Thymus (tissue), 11 donors: ENCODE measurements at regions not wholly inside any gene's neighbourhood (a gene's known extent, or its start where the extent isn't known, plus 50 kb on each side); places are given as distances from the start of the nearest gene placed in this dataset.

ENCODE experiments used
- DNase-seq, 9 donors: peaks; one replicate each; pipeline ENCODE4 v3.0.0-alpha.2; 2013; ENCODE audit warnings: low spot score in 9 of 9, low read depth in 6 of 9, missing footprints in 1 of 9
- H3K27ac ChIP-seq, 2 donors: one replicate each; pipeline ENCODE4 v1.5.1; 2013; ENCODE audit warnings: control low read depth in 1 of 2, low read depth in 1 of 2, low read length in 1 of 2, mild to moderate bottlenecking in 1 of 2, moderate library complexity in 1 of 2
- H3K27me3 ChIP-seq, 2 donors: one replicate each; pipeline ENCODE4 v1.5.1; 2013; ENCODE audit warnings: low read length in 1 of 2; ENCODE audit not compliant: control insufficient read depth in 2 of 2, insufficient read depth in 1 of 2
- H3K36me3 ChIP-seq, 2 donors: one replicate each; pipeline ENCODE4 v1.5.1; 2013; ENCODE audit warnings: low read length in 1 of 2, mild to moderate bottlenecking in 1 of 2, moderate library complexity in 1 of 2; ENCODE audit not compliant: control insufficient read depth in 2 of 2, insufficient read depth in 2 of 2
- H3K4me1 ChIP-seq, 2 donors: one replicate each; pipeline ENCODE4 v1.5.1; 2013; ENCODE audit warnings: low read length in 2 of 2; ENCODE audit not compliant: control insufficient read depth in 2 of 2, insufficient read depth in 2 of 2
- H3K4me3 ChIP-seq, 2 donors: one replicate each; pipeline ENCODE4 v1.5.1; 2013; ENCODE audit warnings: low read length in 2 of 2, control low read depth in 1 of 2, mild to moderate bottlenecking in 1 of 2
- H3K9me3 ChIP-seq, 2 donors: one replicate each; pipeline ENCODE4 v1.5.1; 2013; ENCODE audit warnings: low read length in 1 of 2, mild to moderate bottlenecking in 1 of 2; ENCODE audit not compliant: control insufficient read depth in 2 of 2, insufficient read depth in 1 of 2
- WGBS: extraction: QIAGEN DNeasy Blood & Tissue Kit; methylation state at CpG from one replicate; pipeline ENCODE4 v1.1.7; 2013; 5-methylcytosine and 5-hydroxymethylcytosine counted together
- donor health status: healthy.

DNA sequence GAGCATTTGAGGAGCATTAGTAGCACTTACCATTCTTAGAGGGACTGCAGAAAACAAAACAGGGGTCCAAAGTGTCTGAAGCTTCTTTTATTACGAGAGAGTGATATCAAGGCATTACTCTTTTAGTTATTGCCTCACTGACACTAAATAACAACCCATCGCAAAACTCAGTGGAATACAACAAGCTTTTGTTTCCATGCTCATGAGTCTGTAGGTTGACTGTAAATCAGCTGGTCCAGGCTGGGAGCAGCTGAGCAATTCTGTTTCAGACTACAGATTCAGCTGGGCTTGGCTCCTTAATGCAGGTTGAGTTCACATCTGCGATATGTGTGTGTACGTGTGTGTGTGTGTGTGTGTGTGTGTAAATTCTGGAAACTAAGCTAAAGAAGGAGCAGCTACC, 501.8 kb upstream of the PKDCC start:
- no peak overlapping the region for H3K4me3 ChIP-seq
- no peaks in the 10 kb centered on the region for H3K27me3 ChIP-seq
- H3K4me1 ChIP-seq, result no peaks in the 10 kb centered on the region
- no peaks in the 10 kb centered on the region for H3K36me3 ChIP-seq
- no peak for DNase-seq
- 94% methylated on average over 4 of the region's 4 CpGs for WGBS
- H3K27ac ChIP-seq, result no peak overlapping the region
- no peaks in the 10 kb centered on the region for H3K9me3 ChIP-seq

DNA sequence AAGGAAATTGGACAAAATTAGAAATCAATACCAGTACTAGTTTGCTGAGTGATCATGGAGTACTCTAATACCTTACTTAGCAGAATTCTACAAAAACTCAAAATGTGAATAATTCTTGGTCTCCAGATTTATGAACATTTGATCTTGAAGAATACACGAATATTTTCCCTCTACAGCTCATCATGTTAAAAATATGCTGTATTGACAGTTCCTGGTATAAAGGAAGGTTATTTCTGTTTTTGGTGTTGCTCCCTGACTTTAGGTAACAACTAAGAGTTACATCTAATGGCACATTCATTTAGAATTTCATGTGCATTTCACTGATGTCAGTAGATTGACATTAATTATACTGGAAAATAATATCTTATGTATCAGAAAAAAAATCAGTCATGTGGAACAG, 479.2 kb upstream of the PKDCC start:
- no peaks in the 10 kb centered on the region for H3K9me3 ChIP-seq
- H3K27me3 ChIP-seq, result no peaks in the 10 kb centered on the region
- H3K4me3 ChIP-seq, result no peak overlapping the region
- H3K36me3 ChIP-seq, result no peaks in the 10 kb centered on the region
- no peak for DNase-seq
- H3K4me1 ChIP-seq, result no peaks in the 10 kb centered on the region
- WGBS, result 93% methylated on average over 1 of the region's 1 CpG
- H3K27ac ChIP-seq, result no peak overlapping the region

DNA sequence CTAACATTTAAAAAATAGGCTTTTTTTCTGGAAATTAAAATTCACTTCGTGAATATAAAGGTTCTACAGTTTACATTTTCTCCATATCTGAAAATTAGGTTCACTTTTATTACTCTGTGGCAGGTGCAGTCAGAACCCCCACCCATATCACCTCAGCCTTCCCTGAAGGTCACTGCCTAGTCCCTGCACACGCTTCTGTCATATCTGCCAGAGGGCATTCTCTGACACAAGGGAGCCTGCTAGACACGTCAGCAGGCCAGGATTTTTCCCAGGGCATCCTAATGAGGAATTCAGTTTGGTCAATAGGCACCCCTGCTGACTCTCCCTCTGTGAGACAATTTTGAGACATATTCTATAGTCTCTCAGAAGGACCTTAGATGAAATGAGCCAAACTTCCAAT, 475.7 kb upstream of the PKDCC start:
- H3K9me3 ChIP-seq, result no peaks in the 10 kb centered on the region
- H3K36me3 ChIP-seq, result no peaks in the 10 kb centered on the region
- no peaks in the 10 kb centered on the region for H3K4me1 ChIP-seq
- 94% methylated on average over 3 of the region's 3 CpGs for WGBS
- no peak overlapping the region for H3K27ac ChIP-seq
- no peaks in the 10 kb centered on the region for H3K27me3 ChIP-seq
- DNase-seq, result no peak
- H3K4me3 ChIP-seq, result no peak overlapping the region

DNA sequence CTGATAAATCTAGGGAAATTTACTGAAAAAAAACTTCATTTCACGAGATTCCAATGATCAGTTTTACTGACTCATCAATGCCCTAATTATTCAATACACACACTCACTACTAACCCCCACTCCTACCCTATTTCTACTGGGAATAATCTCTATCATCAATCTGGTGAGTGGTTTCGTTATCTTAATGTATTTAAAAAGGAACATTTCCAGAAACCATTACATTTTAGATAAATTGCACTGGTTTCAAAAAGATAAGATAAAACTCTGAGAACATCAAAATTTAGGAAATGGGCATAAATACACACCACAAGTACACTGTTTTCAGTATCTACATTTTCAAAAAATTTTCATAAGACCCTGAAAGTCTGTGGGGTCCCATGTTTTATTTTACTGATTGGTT, 471.4 kb upstream of the PKDCC start:
- no peak for DNase-seq
- H3K27me3 ChIP-seq, result no peaks in the 10 kb centered on the region
- H3K27ac ChIP-seq, result no peak overlapping the region
- no peaks in the 10 kb centered on the region for H3K9me3 ChIP-seq
- H3K4me1 ChIP-seq, result no peaks in the 10 kb centered on the region
- WGBS, result 88% methylated on average over 2 of the region's 2 CpGs
- H3K36me3 ChIP-seq, result no peaks in the 10 kb centered on the region
- H3K4me3 ChIP-seq, result no peak overlapping the region

DNA sequence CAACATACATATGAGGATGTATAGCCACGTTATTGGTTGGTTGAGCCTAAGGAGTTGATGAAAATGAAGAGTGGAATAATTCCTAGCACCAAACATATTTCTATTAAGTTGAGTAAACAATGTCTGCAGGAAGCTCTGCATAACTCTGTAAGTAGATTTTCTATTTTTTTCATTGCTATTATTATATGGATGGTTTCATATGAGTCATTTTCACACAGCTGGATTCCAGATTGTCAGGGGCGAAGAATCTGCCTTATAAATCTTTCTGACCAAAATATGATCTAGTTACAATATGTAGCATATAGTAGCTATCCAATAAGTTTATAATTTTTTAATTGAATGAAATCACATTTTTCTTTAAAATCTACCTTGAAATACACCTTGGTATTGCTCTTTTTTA, 468.0 kb upstream of the PKDCC start:
- H3K4me1 ChIP-seq, result no peaks in the 10 kb centered on the region
- no peak for DNase-seq
- H3K4me3 ChIP-seq, result no peak overlapping the region
- WGBS, result 88% methylated on average over 2 of the region's 2 CpGs
- peaks cover 0 to 5% of the 10 kb centered on the region in 2 donors for H3K9me3 ChIP-seq
- H3K36me3 ChIP-seq, result no peaks in the 10 kb centered on the region
- H3K27me3 ChIP-seq, result no peaks in the 10 kb centered on the region
- H3K27ac ChIP-seq, result no peak overlapping the region

DNA sequence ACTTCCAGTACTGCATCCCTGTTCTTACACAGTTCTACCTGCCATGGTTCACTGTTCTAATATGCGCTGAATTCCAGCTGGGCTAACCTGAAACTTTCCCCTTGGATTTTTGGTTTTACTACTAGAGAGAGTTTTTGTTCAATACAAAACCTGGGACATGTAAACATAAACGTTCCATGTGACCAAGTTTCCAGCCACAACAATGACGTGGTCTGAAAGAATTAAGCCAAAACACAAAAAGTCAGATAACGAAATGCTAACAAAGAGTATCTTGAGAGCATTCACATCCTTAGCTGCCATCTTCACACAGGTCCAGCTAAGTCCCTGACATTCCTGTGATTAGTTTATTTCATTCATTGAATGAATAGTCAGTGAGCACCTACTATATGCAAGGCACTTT, 467.0 kb upstream of the PKDCC start:
- WGBS, result 93% methylated on average over 4 of the region's 4 CpGs
- Histone ChIP-seq H3K27me3 (no peaks in the 10 kb centered on the region), H3K27ac (no peak overlapping the region), H3K4me3 (no peak overlapping the region), H3K9me3 (peaks cover 0 to 5% of the 10 kb centered on the region in 2 donors), H3K36me3 (no peaks in the 10 kb centered on the region), H3K4me1 (no peaks in the 10 kb centered on the region)
- no peak for DNase-seq

DNA sequence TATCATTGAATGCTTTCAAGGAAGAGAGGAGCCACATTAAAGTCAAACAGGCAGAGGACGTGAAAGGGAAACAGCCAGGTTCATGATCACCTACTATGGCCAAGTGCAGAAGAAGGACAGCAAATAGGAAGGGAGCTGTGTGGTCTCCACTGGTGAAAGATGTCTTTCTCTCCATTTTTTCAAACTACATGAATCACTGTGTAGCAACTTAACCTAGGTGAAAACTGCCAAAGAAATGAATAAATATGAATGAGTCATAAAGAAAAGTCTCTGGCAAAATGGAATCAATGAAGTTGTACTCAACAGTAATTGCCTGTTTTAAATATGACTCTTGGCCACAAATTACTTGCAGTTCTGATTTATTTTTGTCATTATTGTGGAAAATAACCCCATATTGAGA, 452.6 kb upstream of the PKDCC start:
- H3K27me3 ChIP-seq, result no peaks in the 10 kb centered on the region
- H3K36me3 ChIP-seq, result no peaks in the 10 kb centered on the region
- no peaks in the 10 kb centered on the region for H3K9me3 ChIP-seq
- no peak for DNase-seq
- H3K4me3 ChIP-seq, result no peak overlapping the region
- H3K27ac ChIP-seq, result no peak overlapping the region
- H3K4me1 ChIP-seq, result no peaks in the 10 kb centered on the region
- 0% methylated on average over 1 of the region's 1 CpG for WGBS

DNA sequence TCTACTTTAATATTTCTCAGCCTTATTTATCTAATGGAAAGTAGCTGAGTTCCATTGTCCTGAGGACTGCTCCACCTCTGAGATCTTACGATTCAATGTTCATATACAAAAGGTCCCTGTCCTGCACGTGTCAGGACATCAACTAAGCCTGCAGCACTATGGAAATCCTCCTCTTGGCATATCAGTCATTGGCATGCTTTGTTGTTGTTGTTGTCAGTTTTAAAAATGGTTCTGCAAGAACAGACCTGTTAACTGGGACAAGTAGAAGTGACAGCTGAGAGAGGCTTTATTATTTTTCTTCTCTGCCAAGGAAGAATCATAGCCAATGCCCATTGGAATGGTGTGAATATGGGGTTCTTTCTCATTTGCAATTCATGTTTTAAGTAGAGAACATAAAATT, 450.1 kb upstream of the PKDCC start:
- H3K27me3 ChIP-seq, result no peaks in the 10 kb centered on the region
- DNase-seq, result no peak
- H3K4me1 ChIP-seq, result no peaks in the 10 kb centered on the region
- H3K9me3 ChIP-seq, result no peaks in the 10 kb centered on the region
- WGBS, result 87% methylated on average over 2 of the region's 2 CpGs
- H3K27ac ChIP-seq, result no peak overlapping the region
- no peak overlapping the region for H3K4me3 ChIP-seq
- H3K36me3 ChIP-seq, result no peaks in the 10 kb centered on the region

DNA sequence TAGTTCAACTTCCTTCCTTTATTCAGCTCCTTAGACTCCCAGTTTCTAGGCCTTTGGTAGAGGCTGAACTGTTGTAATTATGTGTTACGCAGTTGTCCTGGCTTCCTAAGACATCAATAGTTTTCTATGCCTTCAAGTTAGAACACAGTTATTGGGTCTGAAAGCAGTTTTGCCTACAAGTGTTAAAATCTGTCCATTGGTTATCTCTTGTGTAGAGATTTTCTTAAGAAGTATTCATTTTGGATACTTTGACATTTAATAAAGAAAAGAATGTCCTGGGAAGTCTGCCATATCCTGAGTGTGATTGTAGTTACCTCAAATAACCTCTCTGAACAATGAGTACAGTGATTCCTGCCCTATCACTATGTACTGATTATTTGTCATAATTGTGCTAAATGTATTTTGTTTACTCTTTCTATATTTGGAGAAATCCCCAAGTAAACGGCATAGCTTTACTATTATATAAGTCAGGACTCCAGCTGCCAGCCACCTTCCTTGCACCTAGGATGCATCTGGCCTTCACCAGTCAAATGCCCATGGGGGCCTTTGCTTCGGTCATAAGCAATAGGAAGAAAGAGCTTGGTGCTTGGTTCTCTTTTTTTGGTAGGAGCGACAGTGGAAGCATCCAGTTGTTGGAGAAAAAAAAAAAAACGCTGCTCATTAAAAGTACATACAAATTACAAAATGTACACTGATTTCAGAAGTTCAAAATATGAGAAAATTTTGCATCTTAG, 449.5 kb upstream of the PKDCC start:
- Histone ChIP-seq H3K36me3 (no peaks in the 10 kb centered on the region), H3K27me3 (no peaks in the 10 kb centered on the region), H3K27ac (no peak overlapping the region), H3K4me1 (no peaks in the 10 kb centered on the region), H3K4me3 (no peak overlapping the region), H3K9me3 (no peaks in the 10 kb centered on the region)
- 92% methylated on average over 5 of the region's 5 CpGs for WGBS
- DNase-seq, result no peak

DNA sequence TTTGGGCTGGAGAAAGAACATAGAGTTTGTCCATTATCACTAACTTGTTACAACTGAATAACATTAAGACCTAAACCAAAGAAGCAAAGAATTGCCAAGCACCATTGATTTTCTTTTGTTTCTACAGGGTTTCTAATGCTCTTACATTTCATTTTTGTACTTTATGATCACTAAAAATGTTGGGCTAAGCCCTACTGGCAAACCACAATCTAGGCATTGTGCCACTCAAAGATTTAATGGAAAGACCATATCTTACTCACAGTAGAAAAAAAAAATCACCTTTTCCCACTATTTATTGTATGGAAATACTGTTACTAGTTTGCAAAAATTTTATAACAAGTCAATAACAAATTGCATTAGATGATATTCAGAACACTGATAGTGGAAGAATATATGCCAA, 447.4 kb upstream of the PKDCC start:
- DNase-seq, result no peak
- Histone ChIP-seq H3K27ac (no peak overlapping the region), H3K4me3 (no peak overlapping the region), H3K36me3 (no peaks in the 10 kb centered on the region), H3K4me1 (no peaks in the 10 kb centered on the region), H3K9me3 (no peaks in the 10 kb centered on the region), H3K27me3 (no peaks in the 10 kb centered on the region)
